ENCODE measurements at regions not wholly inside any gene's neighbourhood (a gene's known extent, or its start where the extent isn't known, plus 50 kb on each side); places are given as distances from the start of the nearest gene placed in this dataset.
A peak's percentile ranks its signal among the peaks of the same experiment; 100 is the strongest.

- no peaks in the 10 kb centered on the region for H3K4me1 Mint-ChIP-seq
- intact Hi-C loops (cut with micrococcal nuclease) = no loop called here
- ChIA-PET CTCF (ENCODE audit: partially characterized antibody) (interaction anchor here (0.9 to 2.6 kb wide), 4 partner anchors 9 to 235 kb away, joined by 3 to 9 read pairs (median 7); no protein-coding TSS in a partner anchor), POLR2A (ENCODE audit: partially characterized antibody) (no interaction called here)
- Histone ChIP-seq H3K4me3 (ENCODE audit: low read length in 2 of 2) (no peak overlapping the region), H3K27me3 (ENCODE audit: insufficient read depth, low read length) (no peaks in the 10 kb centered on the region), H3K36me3 (ENCODE audit: insufficient read depth, low read length) (no peaks in the 10 kb centered on the region), H3K9me3 (ENCODE audit: control insufficient read depth in 1 of 2, low read length in 2 of 2) (no peaks in the 10 kb centered on the region), H3K4me1 (ENCODE audit: insufficient read depth, low read length) (no peaks in the 10 kb centered on the region), H3K27ac (ENCODE audit: low read depth, low read length) (no peak overlapping the region)
- no peak for DNase-seq
- no peak overlapping the region for H3K4me3 Mint-ChIP-seq
- no peaks in the 10 kb centered on the region for H3K36me3 Mint-ChIP-seq
- H3K9me3 Mint-ChIP-seq = no peaks in the 10 kb centered on the region
- H3K27ac Mint-ChIP-seq = no peak overlapping the region
- no peaks in the 10 kb centered on the region for H3K27me3 Mint-ChIP-seq
Measured at GRCh38 chr18:70429847-70430500, 141.1 kb downstream of the SOCS6 start.

- no peaks in the 10 kb centered on the region for H3K9me3 Mint-ChIP-seq
Measured at GRCh38 chr18:70428439-70428838, 139.6 kb downstream of the SOCS6 start.

DNA sequence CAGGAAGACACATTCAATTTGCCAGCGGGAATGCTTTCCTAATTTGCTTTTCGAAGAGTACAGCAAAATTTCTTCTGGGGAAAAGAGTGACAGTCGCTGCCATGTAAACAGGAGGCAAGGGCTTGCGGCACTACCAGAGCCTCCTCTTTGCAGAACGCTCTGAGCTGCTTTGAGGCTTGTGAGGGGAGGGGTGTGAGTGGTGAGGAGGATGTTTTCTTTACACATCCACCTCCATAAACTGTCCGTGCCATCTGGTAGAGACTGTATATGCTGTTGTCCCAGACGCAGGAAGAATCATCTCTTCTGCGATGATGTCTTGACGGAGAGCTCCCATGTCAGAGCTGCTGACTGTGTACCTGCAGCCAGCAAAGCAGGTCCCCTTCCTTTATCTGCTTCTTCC lies 138.0 kb downstream of the SOCS6 start:
- Histone ChIP-seq H3K4me1 (ENCODE audit: insufficient read depth, low read length) (no peaks in the 10 kb centered on the region), H3K9me3 (ENCODE audit: control insufficient read depth in 1 of 2, low read length in 2 of 2) (no peaks in the 10 kb centered on the region), H3K36me3 (ENCODE audit: insufficient read depth, low read length) (no peaks in the 10 kb centered on the region), H3K4me3 (ENCODE audit: low read length in 2 of 2) (no peak overlapping the region), H3K27ac (ENCODE audit: low read depth, low read length) (no peak overlapping the region), H3K27me3 (ENCODE audit: insufficient read depth, low read length) (no peaks in the 10 kb centered on the region)
- H3K27me3 Mint-ChIP-seq = no peaks in the 10 kb centered on the region
- intact Hi-C loops (cut with micrococcal nuclease) = no loop called here
- no peaks in the 10 kb centered on the region for H3K9me3 Mint-ChIP-seq
- CTCF ChIA-PET (ENCODE audit: partially characterized antibody) = interaction anchor here (0.6 to 1.3 kb wide), 3 partner anchors 8 to 11 kb away, joined by 3 to 4 read pairs (median 3); no protein-coding TSS in a partner anchor
- POLR2A ChIA-PET (ENCODE audit: partially characterized antibody) = no interaction called here
- peaks cover 0 to 5% (median 0%) of the 10 kb centered on the region in 4 donors for H3K4me1 Mint-ChIP-seq
- no peak overlapping the region for H3K27ac Mint-ChIP-seq
- H3K36me3 Mint-ChIP-seq = no peaks in the 10 kb centered on the region
- no peak overlapping the region for H3K4me3 Mint-ChIP-seq
- DNase-seq = no peak

More at GRCh38 chr18:70428439-70428838, 139.6 kb downstream of the SOCS6 start:
- H3K4me3 Mint-ChIP-seq = no peak overlapping the region
- no peak overlapping the region for H3K27ac ChIP-seq (ENCODE audit: low read depth, low read length)
- H3K36me3 Mint-ChIP-seq = no peaks in the 10 kb centered on the region
- no peak for DNase-seq
- CTCF ChIA-PET (ENCODE audit: partially characterized antibody) = no interaction called here
- H3K27ac Mint-ChIP-seq = no peak overlapping the region
- H3K27me3 Mint-ChIP-seq = no peaks in the 10 kb centered on the region
- no peaks in the 10 kb centered on the region for H3K9me3 ChIP-seq (ENCODE audit: control insufficient read depth in 1 of 2, low read length in 2 of 2)
- intact Hi-C loops (cut with micrococcal nuclease) = no loop called here
- H3K4me3 ChIP-seq (ENCODE audit: low read length in 2 of 2) = no peak overlapping the region
- no peaks in the 10 kb centered on the region for H3K27me3 ChIP-seq (ENCODE audit: insufficient read depth, low read length)
- POLR2A ChIA-PET (ENCODE audit: partially characterized antibody) = no interaction called here
- no peaks in the 10 kb centered on the region for H3K36me3 ChIP-seq (ENCODE audit: insufficient read depth, low read length)
- H3K4me1 ChIP-seq (ENCODE audit: insufficient read depth, low read length) = no peaks in the 10 kb centered on the region
- H3K4me1 Mint-ChIP-seq = no peaks in the 10 kb centered on the region

DNA sequence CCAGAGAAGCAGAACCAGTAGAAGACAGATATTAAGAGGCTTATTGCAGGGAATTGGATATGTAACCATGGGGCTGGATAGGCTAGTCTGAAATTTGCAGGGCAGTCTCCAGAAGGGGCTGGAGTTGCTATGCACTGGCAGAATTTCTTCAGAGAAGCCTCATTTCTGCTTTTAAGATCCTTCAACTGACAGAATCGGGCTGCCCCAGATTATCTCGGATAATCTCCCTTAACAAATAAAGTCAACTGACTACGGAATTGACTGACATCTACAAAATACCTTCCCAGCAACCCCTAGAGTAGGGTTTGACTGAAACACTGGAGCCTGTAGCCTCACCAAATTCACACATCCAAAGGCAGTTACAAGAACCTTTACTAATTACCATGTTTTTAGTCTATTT lies 136.4 kb downstream of the SOCS6 start:
- no peaks in the 10 kb centered on the region for H3K27me3 Mint-ChIP-seq
- no peaks in the 10 kb centered on the region for H3K9me3 Mint-ChIP-seq
- H3K36me3 Mint-ChIP-seq = no peaks in the 10 kb centered on the region
- H3K4me1 ChIP-seq (ENCODE audit: insufficient read depth, low read length) = no peaks in the 10 kb centered on the region
- no peaks in the 10 kb centered on the region for H3K36me3 ChIP-seq (ENCODE audit: insufficient read depth, low read length)
- intact Hi-C loops (cut with micrococcal nuclease) = no loop called here
- peaks cover 0 to 5% (median 0%) of the 10 kb centered on the region in 4 donors for H3K4me1 Mint-ChIP-seq
- H3K9me3 ChIP-seq (ENCODE audit: control insufficient read depth in 1 of 2, low read length in 2 of 2) = no peaks in the 10 kb centered on the region
- POLR2A ChIA-PET (ENCODE audit: partially characterized antibody) = no interaction called here
- no peak overlapping the region for H3K27ac Mint-ChIP-seq
- no peaks in the 10 kb centered on the region for H3K27me3 ChIP-seq (ENCODE audit: insufficient read depth, low read length)
- no peak for DNase-seq
- no peak overlapping the region for H3K4me3 ChIP-seq (ENCODE audit: low read length in 2 of 2)
- H3K27ac ChIP-seq (ENCODE audit: low read depth, low read length) = no peak overlapping the region
- no peak overlapping the region for H3K4me3 Mint-ChIP-seq
- CTCF ChIA-PET (ENCODE audit: partially characterized antibody) = interaction anchor here (1.3 kb wide), 1 partner anchor 9 kb away, joined by 3 read pairs; no protein-coding TSS in a partner anchor

- intact Hi-C loops (cut with micrococcal nuclease) = no loop called here
- no peak overlapping the region for H3K27ac ChIP-seq (ENCODE audit: low read depth, low read length)
- ChIA-PET CTCF (ENCODE audit: partially characterized antibody) (interaction anchor here (0.9 kb wide), 1 partner anchor 9 kb away, joined by 4 read pairs; no protein-coding TSS in a partner anchor), POLR2A (ENCODE audit: partially characterized antibody) (no interaction called here)
- DNase-seq = no peak
- Mint-ChIP-seq H3K9me3 (no peaks in the 10 kb centered on the region), H3K27me3 (no peaks in the 10 kb centered on the region), H3K27ac (no peak overlapping the region), H3K4me1 (peaks cover 0 to 5% (median 0%) of the 10 kb centered on the region in 4 donors), H3K4me3 (no peak overlapping the region), H3K36me3 (no peaks in the 10 kb centered on the region)
- no peaks in the 10 kb centered on the region for H3K4me1 ChIP-seq (ENCODE audit: insufficient read depth, low read length)
- no peaks in the 10 kb centered on the region for H3K27me3 ChIP-seq (ENCODE audit: insufficient read depth, low read length)
- H3K4me3 ChIP-seq (ENCODE audit: low read length in 2 of 2) = no peak overlapping the region
- no peaks in the 10 kb centered on the region for H3K36me3 ChIP-seq (ENCODE audit: insufficient read depth, low read length)
- H3K9me3 ChIP-seq (ENCODE audit: control insufficient read depth in 1 of 2, low read length in 2 of 2) = no peaks in the 10 kb centered on the region
Measured at GRCh38 chr18:70423988-70424387, 135.1 kb downstream of the SOCS6 start.

DNA sequence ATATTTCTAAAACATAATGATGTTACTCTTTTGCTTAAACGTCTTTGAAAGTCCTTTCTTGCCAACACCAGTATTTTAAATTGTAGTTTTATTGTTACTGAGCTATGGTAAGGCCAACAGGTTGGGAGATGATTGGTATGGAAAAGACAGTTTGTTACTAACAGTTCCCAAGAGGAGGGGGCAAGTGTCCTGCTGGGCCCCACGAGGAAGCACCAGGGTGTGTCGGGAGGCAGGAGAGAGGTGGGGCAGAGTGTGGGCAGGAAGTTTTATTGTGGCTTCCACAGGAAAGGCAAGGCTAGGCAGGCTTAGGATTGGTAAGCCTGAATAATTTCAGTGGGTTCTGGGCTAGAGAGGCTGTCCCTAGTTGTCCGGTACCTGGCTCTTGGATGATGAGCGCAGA lies 134.3 kb downstream of the SOCS6 start:
- peaks cover 0 to 5% (median 0%) of the 10 kb centered on the region in 4 donors for H3K4me1 Mint-ChIP-seq
- Histone ChIP-seq H3K9me3 (ENCODE audit: control insufficient read depth in 1 of 2, low read length in 2 of 2) (no peaks in the 10 kb centered on the region), H3K36me3 (ENCODE audit: insufficient read depth, low read length) (no peaks in the 10 kb centered on the region), H3K27ac (ENCODE audit: low read depth, low read length) (no peak overlapping the region), H3K4me3 (ENCODE audit: low read length in 2 of 2) (no peak overlapping the region), H3K4me1 (ENCODE audit: insufficient read depth, low read length) (no peaks in the 10 kb centered on the region), H3K27me3 (ENCODE audit: insufficient read depth, low read length) (no peaks in the 10 kb centered on the region)
- DNase-seq = no peak
- POLR2A ChIA-PET (ENCODE audit: partially characterized antibody) = no interaction called here
- peak overlapping the region in 1 of 7 donors; percentile 43 for H3K27ac Mint-ChIP-seq
- H3K4me3 Mint-ChIP-seq = no peak overlapping the region
- no peaks in the 10 kb centered on the region for H3K9me3 Mint-ChIP-seq
- CTCF ChIA-PET (ENCODE audit: partially characterized antibody) = no interaction called here
- H3K36me3 Mint-ChIP-seq = no peaks in the 10 kb centered on the region
- intact Hi-C loops (cut with micrococcal nuclease) = no loop called here
- H3K27me3 Mint-ChIP-seq = no peaks in the 10 kb centered on the region

- ChIA-PET CTCF (ENCODE audit: partially characterized antibody) (interaction anchor here (1.0 to 1.1 kb wide), 2 partner anchors 12 to 227 kb away, joined by 3 to 4 read pairs; no protein-coding TSS in a partner anchor), POLR2A (ENCODE audit: partially characterized antibody) (no interaction called here)
- no peaks in the 10 kb centered on the region for H3K9me3 ChIP-seq (ENCODE audit: control insufficient read depth in 1 of 2, low read length in 2 of 2)
- H3K27ac ChIP-seq (ENCODE audit: low read depth, low read length) = no peak overlapping the region
- intact Hi-C loops (cut with micrococcal nuclease) = no loop called here
- H3K36me3 ChIP-seq (ENCODE audit: insufficient read depth, low read length) = no peaks in the 10 kb centered on the region
- no peaks in the 10 kb centered on the region for H3K4me1 ChIP-seq (ENCODE audit: insufficient read depth, low read length)
- H3K27me3 ChIP-seq (ENCODE audit: insufficient read depth, low read length) = no peaks in the 10 kb centered on the region
- Mint-ChIP-seq H3K4me1 (peaks cover 0 to 5% (median 0%) of the 10 kb centered on the region in 4 donors), H3K27me3 (no peaks in the 10 kb centered on the region), H3K9me3 (no peaks in the 10 kb centered on the region), H3K27ac (no peak overlapping the region), H3K4me3 (no peak overlapping the region), H3K36me3 (no peaks in the 10 kb centered on the region)
- H3K4me3 ChIP-seq (ENCODE audit: low read length in 2 of 2) = no peak overlapping the region
- DNase-seq = no peak
Measured at GRCh38 chr18:70422391-70422965, 133.6 kb downstream of the SOCS6 start.
